ENCODE measurements at regions not wholly inside any gene's neighbourhood (a gene's known extent, or its start where the extent isn't known, plus 50 kb on each side); places are given as distances from the start of the nearest gene placed in this dataset.

GRCh38 chr10:21191512-21191911 is 294.4 kb upstream of the NEBL start:
- no peak overlapping the region for H2BK120ac ChIP-seq (replicated peaks; ENCODE audit: low read depth, low read length)
- FAIRE-seq (no peak), DNase-seq (ENCODE audit: low read depth in 1 of 2, low spot score in 2 of 2) (no peak)
- CTCF ChIA-PET (ENCODE audit: partially characterized antibody), result no interaction called here
- no peak overlapping the region for H3K18ac ChIP-seq (ENCODE audit: extremely low read depth, low read length)
- H3K4me3 ChIP-seq (ENCODE audit: extremely low read depth in 1 of 4, insufficient read depth in 2 of 4, low read depth in 3 of 4, low read length in 4 of 4), result no peak overlapping the region
- H3K4me1 ChIP-seq (replicated peaks in 1 of 4; ENCODE audit: control insufficient read depth in 3 of 4, insufficient read depth in 4 of 4, low read length in 3 of 4), result no peaks in the 10 kb centered on the region
- no peak overlapping the region for H4K91ac ChIP-seq (replicated peaks; ENCODE audit: insufficient read length, low read length)
- H3K14ac ChIP-seq (ENCODE audit: insufficient read length), result no peak overlapping the region
- H3K9ac ChIP-seq (replicated peaks in 1 of 4; ENCODE audit: extremely low read depth in 1 of 4, low read depth in 3 of 4, low read length in 3 of 4), result no peak overlapping the region
- H3K79me2 ChIP-seq (ENCODE audit: control insufficient read depth in 1 of 2, insufficient read depth in 2 of 2, low read length in 2 of 2), result no peaks in the 10 kb centered on the region
- no peak overlapping the region for H2BK5ac ChIP-seq (ENCODE audit: low read depth, low read length)
- H3K4me2 ChIP-seq (ENCODE audit: insufficient read depth in 1 of 2, low read depth in 2 of 2, low read length in 2 of 2), result no peak overlapping the region
- peaks cover 3 to 5% of the 10 kb centered on the region in 2 experiments; a peak in 1 of 4 replicates for H3K9me3 ChIP-seq (ENCODE audit: insufficient read depth in 2 of 2, low read depth in 1 of 2, low read length in 1 of 2)
- H3K79me1 ChIP-seq (ENCODE audit: low read depth, low read length), result no peaks in the 10 kb centered on the region
- H3K27ac ChIP-seq (ENCODE audit: low read depth, low read length), result no peak overlapping the region
- no peak overlapping the region for H2BK20ac ChIP-seq (ENCODE audit: low read length)
- H3K4ac ChIP-seq (replicated peaks; ENCODE audit: insufficient read length, low read depth, low read length), result no peak overlapping the region
- no peak overlapping the region for H2AFZ ChIP-seq (ENCODE audit: low read length)
- 0 out of 8 replicates have a peak, but pooled peaks cover 0 to 4% (median 0%) of the 10 kb centered on the region in 4 experiments for H3K36me3 ChIP-seq (ENCODE audit: control insufficient read depth in 2 of 4, insufficient read depth in 4 of 4, low read length in 3 of 4)
- no peak overlapping the region for H2BK15ac ChIP-seq (ENCODE audit: low read length)
- no peak overlapping the region for H4K5ac ChIP-seq (ENCODE audit: insufficient read length, low read depth, low read length)
- no peak overlapping the region for H3K56ac ChIP-seq (replicated peaks; ENCODE audit: insufficient read length, low read depth, low read length)
- no peak overlapping the region for H2AK5ac ChIP-seq (ENCODE audit: low read depth, low read length)
- H3K23me2 ChIP-seq (ENCODE audit: low read depth, low read length), result no peaks in the 10 kb centered on the region
- H4K8ac ChIP-seq (ENCODE audit: extremely low read depth, insufficient read depth, low read length), result no peak overlapping the region
- WGBS, 2 experiments (ENCODE audit: extremely low coverage in 1 of 2, insufficient coverage in 1 of 2, insufficient read length in 1 of 2, insufficient replicate concordance in 2 of 2, low coverage in 1 of 2, low lambda C conversion rate in 2 of 2, missing lambda C conversion rate in 1 of 2), result 92% methylated on average over 2 of the region's 2 CpGs; no CpG with 5 or more reads in 1 of the 2 experiments
- TF ChIP-seq EP300 (IDR thresholded peaks at IDR 0.05; ENCODE audit: borderline replicate concordance in 1 of 2, low read depth in 2 of 2, low read length in 2 of 2) (no peak), CBX5 (IDR thresholded peaks at IDR 0.05; ENCODE audit: low read depth, low read length) (no peak), RFX5 (IDR thresholded peaks at IDR 0.05; ENCODE audit: borderline replicate concordance, low read depth, low read length) (no peak)
- H3K23ac ChIP-seq (ENCODE audit: insufficient read length), result no peak overlapping the region
- H3K27me3 ChIP-seq (replicated peaks in 1 of 4; ENCODE audit: control insufficient read depth in 3 of 4, extremely low read depth in 1 of 4, insufficient read depth in 3 of 4, low read length in 3 of 4), result no peaks in the 10 kb centered on the region
- POLR2A ChIA-PET (ENCODE audit: partially characterized antibody), result no interaction called here
- H2BK12ac ChIP-seq (ENCODE audit: low read depth, low read length), result no peak overlapping the region
- H4K20me1 ChIP-seq (replicated peaks in 1 of 2; ENCODE audit: control insufficient read depth in 1 of 2, insufficient read depth in 2 of 2, low read length in 2 of 2), result no peaks in the 10 kb centered on the region
